ENCODE measurements at regions not wholly inside any gene's neighbourhood (a gene's known extent, or its start where the extent isn't known, plus 50 kb on each side); places are given as distances from the start of the nearest gene placed in this dataset.
"Not testable (repeated sequence)": the region's sequence is repeated elsewhere in the genome, so short reads cannot be mapped to it uniquely, and the experiment has no call there.

DNA sequence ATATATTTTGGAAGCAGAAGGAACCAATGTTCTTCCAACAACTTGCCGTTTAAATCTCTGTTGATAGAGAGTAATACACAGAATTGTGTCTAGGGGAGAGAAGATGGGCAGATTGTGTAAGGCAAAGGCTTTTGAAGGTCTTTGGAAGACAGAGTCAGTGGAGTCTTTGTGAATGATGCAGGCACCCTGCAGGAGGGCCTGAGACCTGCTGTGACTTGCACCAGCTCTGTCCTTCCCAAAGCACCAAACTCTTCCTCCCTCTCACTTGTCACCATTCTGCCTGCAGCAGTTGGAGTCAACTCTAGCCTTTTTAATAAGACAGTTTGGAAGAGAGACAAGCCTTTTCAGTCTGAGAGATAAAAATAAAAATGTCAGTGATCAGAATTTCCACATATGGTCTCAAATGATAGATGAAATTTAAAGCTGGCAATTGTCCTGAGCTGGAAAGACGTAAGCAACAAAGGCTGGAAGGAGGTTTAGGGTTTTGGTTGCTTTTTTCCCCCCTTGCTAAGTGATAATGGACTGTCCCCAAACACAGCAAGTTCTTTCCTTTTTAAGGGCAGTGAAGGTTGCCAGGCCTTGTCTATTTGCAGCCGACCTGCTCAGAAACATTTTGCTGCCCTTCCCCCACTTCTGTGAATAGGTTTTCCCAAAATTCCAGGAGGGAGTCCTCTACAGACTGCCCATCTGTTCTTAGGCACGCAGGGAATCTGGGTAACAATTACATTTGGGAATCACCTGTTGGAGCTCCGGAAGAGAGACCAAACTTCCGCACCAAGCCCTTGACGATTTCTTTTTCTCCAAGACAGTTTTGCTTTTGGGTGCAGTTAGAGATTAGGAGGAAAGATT, 103.0 kb upstream of the NTF3 start:
- no peak for DNase-seq

DNA sequence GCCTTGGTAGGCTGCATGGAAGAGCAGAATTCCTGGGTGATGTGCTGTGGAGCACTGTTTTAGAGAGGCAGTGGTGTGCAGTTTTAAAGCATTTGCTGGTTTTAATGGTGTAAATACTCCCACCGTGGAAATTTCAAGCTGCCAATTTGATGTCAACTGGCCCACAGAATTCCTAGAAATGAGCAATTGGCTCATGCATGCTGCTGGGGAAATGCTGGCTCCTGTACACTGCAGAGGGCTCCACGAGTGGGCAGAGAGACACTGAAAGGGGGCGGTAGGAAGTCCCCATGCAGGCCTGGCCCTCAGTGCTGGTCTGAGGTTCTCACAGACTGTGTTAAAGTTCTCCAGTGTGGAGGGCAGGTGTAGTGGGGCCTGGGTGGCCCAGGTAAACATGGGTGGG, 99.4 kb upstream of the NTF3 start:
- DNase-seq: no peak

DNA sequence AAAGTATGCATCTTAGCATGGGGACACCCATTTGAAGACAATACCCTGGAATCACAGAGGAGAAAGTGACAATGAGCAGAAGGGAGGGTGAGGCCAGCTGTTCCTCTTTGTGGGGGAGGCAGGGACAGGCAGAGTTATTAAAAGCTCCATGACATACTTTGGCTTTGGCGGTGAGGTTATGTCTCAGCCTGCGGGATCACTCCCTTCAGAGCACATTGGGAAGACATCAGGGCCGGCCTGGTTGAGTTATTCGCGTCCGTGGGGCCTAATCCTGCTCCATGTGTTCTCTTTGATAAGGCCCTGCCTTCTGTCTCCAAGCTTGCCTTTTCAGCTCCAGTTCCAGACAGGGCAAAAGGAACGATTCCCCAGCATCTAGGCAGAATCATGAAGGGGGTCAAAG, 98.8 kb upstream of the NTF3 start:
- DNase-seq: no peak

DNA sequence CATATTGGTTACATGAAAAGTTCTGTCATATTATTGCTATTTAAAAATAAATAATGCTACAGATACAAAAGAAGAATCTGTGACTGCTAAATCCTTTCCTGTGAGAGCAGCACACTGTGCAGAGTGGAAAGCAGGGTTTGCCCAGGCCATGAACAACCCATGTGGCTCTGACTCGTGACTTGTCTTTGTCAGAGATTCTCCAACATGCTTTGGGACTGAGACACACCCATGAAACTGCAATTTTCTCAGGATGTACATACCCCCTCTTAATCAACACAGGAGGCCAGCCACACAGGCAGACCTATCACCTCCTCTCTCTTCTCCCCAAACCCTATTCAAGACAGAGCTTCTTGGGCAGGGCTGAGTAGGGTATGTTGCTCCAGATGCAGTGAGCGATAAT, 96.8 kb upstream of the NTF3 start:
- no peak for DNase-seq

DNA sequence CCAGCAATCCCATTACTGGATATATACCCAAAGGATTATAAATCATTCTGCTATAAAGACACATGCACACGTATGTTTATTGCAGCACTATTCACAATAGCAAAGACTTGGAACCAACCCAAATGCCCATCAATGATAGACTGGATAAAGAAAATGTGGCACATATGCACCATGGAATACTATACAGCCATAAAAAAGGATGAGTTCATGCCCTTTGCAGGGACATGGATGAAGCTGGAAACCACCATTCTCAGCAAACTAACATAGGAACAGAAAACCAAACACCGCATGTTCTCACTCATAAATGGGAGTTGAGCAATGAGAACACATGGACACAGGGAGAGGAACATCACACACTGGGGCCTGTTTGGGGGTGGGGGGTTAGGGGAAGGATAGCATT, 90.8 kb upstream of the NTF3 start:
- DNase-seq: not testable (repeated sequence)

DNA sequence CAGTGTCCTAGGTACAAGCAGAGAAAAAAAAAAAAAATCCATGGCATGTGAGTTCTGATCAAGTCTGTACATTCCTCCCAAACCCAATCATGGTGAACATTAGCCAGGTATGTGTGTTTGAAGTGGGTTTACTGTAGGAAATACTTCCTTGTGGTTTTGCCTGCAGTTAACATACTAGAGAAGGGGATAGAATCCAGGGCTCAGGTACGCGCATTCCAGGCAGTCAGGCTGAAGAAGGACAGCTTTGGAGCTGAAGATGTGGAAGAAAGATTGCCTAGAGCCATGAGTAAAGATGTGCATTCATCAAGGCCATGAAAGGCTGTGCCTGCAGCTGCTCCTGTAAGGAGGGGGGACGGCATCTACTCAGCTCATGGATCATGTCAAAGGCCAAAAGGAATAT, 88.2 kb upstream of the NTF3 start:
- no peak for DNase-seq

DNA sequence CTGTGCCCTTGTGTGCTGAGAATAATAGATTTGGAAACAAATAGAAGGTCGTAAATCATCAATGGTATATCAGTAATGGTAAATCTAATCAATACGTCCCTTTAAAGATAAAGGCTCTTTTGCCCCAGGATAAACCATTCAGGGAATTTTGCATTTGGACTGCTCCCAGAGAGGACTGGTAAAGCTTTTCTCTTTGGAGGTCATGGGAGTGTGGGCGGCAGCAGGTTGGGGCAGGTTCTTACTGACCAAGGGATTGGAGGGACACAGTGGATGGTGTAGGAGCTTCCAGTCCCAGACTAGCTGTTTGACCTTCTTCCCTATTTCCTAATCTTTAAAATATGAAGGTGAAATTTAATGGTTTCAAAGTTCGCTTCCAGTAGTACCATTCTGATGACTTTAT, 87.8 kb upstream of the NTF3 start:
- no peak for DNase-seq

DNA sequence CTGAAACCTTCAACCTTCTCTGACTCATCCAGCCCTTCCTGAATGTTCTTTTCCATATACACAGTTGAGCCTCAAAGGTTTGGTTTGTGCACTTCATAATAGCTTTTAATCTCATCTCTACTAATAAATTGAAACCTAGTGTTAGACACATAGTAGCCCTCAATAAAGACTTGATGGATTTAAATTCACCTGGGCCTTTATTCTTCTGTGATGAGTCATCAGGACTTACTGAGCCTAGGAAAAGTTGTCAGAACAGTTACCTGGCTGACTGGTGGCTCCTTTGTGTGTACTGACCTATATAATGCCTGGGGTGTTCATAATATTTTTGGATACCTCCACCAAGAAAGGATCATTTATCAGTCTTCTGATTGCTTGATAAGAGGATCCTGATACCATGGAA, 86.4 kb upstream of the NTF3 start:
- no peak for DNase-seq

DNA sequence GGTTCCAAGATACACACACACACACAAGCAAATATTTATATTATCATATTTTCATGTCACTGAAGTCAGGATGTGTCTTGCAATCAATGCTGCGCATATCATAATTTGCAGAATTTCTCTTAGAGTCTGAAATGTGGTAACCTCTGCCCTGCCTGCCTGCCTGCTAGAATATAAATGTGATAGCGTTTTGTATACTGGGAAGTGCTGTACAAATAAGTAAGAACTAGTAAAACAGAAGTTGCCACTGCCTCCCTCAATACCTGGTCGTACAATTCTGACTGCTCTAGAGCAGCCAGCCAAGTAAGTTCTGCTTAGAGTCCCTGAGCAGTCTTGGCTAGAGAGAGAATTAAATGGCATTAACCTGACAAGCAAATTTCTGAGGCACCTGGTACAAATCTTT, 83.9 kb upstream of the NTF3 start:
- DNase-seq: no peak

DNA sequence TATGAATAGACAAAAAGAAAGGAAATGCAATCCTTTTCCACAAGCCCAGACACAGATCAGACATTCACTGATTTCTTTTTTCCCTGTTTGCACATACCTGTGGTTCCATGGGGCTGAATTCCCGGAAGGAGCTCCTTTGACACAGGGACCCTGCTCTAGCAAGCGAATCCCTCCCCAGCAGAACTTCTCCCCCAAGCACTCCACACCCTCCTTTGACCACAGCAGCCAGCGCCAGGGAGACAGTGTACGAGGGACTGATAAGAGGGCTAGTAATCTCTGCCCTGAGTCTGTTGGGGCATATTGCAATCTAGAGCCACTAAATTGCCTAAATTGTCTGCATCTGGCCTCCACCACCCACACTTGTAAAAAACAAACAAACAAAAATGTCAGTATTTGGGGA, 83.4 kb upstream of the NTF3 start:
- no peak for DNase-seq

DNA sequence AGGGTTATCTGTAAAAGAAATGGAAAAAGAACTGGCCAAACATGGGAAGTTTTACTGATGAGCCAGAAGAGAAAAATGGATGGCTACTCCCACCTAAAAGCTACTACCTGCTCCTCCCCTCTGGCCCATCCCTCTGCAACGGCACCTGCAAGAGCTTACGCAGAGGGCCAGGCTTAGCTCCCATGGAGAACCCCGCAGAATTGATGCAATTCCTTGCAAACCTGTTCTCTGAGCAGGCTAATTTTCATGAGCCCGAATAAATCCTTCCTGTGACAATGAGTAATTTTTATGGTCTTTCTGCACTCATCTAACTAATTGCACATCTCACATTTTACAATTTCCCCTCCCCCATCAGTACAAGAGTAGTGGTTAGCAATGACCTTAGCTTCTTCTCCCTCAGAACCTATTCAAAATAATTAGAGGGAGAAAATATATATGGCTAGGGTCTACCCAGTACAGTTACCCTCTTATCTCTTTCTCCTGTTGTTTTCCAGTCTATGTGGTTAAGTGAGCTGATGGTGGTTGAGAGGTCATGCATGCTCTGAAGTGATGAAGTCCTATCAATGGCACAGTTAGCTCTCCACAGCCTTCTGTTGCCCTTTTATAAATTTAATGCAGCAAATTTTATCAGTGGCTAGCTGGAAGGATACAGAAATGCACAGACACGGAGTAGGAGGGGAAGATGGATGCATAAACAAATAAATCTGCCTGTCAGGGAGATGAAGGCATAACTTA, 67.7 kb upstream of the NTF3 start:
- no peak for DNase-seq

DNA sequence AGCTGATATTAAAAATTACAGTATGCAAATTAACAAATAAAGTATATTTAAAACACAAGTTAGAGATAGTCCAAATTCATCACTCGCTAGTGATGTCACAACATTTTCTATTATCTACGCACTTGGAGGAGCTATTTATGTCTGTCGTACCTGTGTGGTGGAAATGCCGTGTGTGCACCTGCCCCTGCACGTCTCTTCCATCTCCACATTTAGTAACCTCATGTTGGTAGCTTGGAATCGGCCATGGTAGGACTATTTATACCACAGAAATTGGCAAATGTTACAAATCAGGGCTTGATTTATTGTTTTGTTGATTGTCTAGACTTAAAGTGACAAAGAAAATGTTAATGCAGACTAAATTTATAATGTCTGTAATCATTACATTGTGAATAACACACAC, 62.6 kb upstream of the NTF3 start:
- no peak for DNase-seq

DNA sequence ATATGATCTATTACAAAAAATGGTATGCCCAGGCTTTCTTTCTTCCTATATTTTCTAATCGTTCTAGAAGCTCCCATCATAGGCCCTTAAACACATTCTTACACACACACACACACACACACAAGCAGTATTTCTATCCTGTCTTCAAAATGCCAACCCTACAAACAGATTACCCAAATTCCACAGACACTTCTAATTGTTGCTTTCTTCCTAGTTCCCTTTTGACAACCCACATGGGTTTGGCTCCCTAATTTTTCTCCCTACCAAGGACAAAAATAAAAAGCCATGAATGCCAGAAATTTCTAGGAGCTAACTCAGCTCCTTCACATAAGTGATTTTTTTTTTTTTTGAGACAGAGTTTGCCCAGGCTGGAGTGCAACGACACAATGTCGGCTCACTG, 60.3 kb upstream of the NTF3 start:
- DNase-seq: no peak

DNA sequence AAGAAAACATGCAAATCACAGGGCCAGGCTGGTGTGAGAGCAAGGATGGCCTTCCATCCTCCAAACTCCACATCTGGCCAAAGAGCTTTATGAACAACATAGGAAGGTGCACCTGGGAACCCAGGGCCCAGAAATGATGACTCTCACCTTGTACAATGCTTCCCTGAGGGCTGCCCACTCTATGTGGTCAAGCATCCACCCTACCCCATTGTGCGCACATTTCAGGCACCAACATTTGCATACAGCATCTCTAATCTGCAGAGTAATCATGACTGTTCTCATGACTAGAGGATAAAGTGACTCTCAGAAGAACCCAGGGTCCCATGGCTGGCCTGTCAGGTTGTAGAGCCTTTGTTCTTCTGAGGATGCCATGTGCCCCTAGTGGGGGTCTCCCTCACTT, 57.2 kb upstream of the NTF3 start:
- DNase-seq: no peak

DNA sequence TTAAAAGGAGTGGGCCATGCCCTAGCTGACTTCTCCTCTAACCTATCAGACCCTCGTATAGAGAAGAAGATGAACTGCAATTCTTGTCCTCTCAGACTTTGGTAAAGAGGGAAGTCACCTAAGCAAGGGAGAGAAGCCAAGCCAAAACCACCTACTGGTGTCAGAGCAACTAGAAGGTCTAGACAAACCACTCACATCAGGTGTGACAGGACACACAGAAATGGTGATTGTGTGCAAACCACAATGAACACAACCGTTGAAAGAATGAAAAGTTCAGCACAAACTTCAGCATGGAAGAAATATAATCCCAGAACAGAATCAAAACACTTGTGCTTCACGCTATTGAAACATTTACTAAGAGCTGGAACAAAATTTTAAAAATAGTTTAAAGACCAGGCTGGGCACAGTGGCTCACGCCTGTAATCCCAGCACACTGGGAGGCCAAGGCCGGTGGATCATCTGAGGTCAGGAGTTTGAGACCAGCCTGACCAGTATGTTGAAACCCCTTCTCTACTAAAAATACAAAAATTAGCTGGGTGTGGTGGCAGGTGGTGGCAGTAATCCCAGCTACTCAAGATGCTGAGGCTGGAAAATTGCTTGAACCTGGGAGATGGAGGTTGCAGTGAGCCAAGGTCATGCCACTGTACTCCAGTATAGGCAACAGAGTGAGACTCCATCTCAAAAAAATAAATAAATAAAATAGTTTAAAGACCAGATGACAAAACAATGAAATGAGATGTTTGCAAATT, 56.2 kb upstream of the NTF3 start:
- DNase-seq: no peak

DNA sequence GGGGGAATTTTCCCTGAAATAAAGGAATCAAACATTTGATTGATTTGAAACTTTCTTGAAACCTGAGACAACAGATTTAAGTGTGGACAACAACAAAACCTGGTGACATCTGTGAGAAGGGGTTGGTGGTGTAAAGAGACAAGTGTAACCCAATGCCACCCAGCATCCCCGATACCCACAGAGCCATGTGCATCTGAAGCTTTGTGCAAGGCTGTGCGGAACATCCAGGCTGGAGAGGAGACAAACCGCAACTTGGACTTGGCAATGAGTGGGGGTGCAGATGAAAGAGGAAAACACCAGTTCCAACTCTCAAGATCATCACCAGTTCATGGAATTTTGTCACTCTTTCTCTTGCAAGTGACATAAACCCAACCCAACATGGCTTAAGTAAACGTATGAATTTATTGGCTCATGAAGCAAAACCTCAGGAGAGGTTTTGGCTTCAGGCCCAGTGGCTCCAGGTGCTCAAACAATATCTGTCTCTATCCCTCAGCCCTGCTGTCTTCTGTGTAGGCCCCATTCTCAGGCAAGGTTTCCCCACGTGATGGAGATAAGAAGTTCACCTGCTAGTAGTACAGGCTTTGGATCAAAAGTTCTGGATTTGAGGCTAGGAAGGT, 55.2 kb upstream of the NTF3 start:
- DNase-seq: peak; percentile 98

DNA sequence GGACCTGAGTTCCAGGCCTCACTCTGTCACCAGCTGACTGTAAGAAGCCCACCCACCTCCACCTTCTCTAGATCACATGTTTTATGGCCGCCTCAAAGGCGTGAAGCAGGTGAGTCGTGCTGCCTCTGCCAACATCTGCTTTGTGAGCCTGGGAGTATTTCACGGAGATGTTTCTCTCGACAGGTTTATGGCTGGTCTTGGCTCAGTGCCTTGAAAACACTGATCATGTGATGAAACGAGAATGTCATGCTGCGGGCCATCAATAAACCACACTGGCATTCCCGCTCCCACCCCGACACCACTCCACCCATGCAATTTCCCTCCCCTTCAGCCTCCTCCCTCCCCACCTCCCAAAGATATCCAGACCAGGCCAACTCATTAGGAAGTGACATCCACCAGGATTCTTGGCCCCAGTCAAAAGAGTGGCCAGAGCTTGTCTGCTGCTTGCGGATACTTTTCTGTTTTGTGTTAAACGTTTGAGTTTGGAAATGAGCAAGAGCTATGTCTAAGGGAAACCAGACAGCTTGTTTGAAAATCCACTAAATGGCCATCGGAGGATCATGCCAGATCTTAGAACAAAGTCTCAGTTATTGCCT, 53.8 kb upstream of the NTF3 start:
- peak; percentile 86 for DNase-seq

DNA sequence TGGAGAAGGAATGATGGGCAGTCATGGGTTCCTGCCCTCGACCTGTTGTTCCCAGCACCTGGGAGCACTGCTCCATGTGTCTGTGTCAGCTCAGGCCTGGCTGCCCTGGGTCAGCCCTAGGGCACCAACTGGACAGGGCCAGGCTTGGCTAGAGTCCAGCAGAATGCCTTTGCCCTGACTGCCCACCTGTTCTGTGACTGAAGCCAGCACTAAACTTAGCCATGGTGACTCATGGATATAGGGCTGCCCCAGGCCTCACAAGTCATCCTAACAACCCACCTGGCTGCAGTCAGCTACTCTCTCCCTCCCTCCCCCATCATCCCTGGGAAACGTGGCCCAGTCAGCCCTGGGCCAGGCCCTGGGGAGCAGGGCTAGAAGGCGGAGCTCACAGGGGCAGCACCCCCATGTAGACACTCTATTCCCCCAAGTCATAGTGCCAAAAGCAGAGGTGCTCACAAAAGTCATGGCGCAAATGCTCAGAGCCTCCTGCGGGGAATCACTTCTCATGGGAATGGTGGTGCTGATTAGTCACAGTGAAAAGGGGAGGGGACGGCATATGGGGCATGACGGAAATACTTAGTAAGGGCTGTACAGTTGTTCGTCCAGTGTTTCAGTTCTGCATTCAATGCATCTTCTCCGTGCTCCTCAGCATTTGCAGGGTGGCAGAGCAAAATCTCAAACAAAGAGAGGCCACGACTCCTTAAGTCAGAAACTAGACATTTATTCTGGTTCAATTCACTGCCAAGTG, 52.0 kb upstream of the NTF3 start:
- peak; percentile 89 for DNase-seq

All from DMS79 treated with DMSO at 0.1 percent for 48 hours (cell line).